Activated naive CD4-positive, alpha-beta T cell treated with anti-CD3 and anti-CD28 coated beads, Interleukin-2, amount 10 ng/mL, durations not matched to agents 7 days and 5 days (primary cell): ENCODE measurements at regions not wholly inside any gene's neighbourhood (a gene's known extent, or its start where the extent isn't known, plus 50 kb on each side); places are given as distances from the start of the nearest gene placed in this dataset.

Source experiments
- CTCF ChIA-PET: fragments of 350-600 bp; sonication (Branson Sonifier 250); formaldehyde crosslinking; loops from one replicate; lab custom pipeline; 2021; ENCODE audit warnings: antibody characterized with exemption; lab: Charles Lee
- DNase-seq: peaks from one replicate; pipeline ENCODE4 v3.0.0-alpha.2; 2020
- H3K27ac Mint-ChIP-seq: one replicate; pipeline ENCODE4 v1.8.0; 2021; ENCODE audit warnings: mild to moderate bottlenecking, moderate library complexity, mixed read lengths
- H3K27me3 Mint-ChIP-seq: one replicate; pipeline ENCODE4 v1.8.0; 2021; ENCODE audit warnings: mild to moderate bottlenecking, mixed read lengths
- H3K36me3 Mint-ChIP-seq: one replicate; pipeline ENCODE4 v1.8.0; 2021; ENCODE audit warnings: mixed read lengths
- H3K4me1 Mint-ChIP-seq: one replicate; pipeline ENCODE4 v1.8.0; 2021; ENCODE audit warnings: mixed read lengths
- H3K4me3 Mint-ChIP-seq: one replicate; pipeline ENCODE4 v1.8.0; 2021; ENCODE audit warnings: mild to moderate bottlenecking, moderate library complexity, mixed read lengths
- H3K9me3 Mint-ChIP-seq: one replicate; pipeline ENCODE4 v1.8.0; 2021; ENCODE audit warnings: mixed read lengths

DNA sequence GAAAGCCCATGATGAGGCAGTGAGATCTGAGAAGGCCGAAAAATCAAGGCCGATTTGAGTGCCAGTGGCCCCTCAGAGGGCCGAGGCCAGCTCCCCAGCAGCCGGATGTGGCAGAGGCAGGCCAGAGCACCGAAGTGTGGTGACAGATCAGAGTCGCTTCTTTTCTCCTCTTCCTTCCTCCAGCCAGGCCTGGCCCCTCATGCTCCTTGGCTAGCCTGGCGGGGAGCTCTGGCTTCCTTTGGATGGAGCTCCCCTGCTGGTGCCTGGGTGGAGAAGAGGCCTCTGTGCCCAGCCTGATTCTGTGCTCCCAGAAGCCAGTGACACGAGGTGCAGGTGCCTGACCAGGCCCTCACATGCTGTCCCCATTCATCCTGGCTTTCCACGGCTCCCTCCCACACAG is 127.2 kb upstream of the PABPC4L start:
- no peaks in the 10 kb centered on the region for H3K27me3 Mint-ChIP-seq
- no peak overlapping the region for H3K4me3 Mint-ChIP-seq
- no peak for DNase-seq
- H3K9me3 Mint-ChIP-seq: peaks cover 4% of the 10 kb centered on the region
- H3K36me3 Mint-ChIP-seq: no peaks in the 10 kb centered on the region
- CTCF ChIA-PET: no interaction called here
- H3K4me1 Mint-ChIP-seq: no peaks in the 10 kb centered on the region
- H3K27ac Mint-ChIP-seq: no peak overlapping the region

DNA sequence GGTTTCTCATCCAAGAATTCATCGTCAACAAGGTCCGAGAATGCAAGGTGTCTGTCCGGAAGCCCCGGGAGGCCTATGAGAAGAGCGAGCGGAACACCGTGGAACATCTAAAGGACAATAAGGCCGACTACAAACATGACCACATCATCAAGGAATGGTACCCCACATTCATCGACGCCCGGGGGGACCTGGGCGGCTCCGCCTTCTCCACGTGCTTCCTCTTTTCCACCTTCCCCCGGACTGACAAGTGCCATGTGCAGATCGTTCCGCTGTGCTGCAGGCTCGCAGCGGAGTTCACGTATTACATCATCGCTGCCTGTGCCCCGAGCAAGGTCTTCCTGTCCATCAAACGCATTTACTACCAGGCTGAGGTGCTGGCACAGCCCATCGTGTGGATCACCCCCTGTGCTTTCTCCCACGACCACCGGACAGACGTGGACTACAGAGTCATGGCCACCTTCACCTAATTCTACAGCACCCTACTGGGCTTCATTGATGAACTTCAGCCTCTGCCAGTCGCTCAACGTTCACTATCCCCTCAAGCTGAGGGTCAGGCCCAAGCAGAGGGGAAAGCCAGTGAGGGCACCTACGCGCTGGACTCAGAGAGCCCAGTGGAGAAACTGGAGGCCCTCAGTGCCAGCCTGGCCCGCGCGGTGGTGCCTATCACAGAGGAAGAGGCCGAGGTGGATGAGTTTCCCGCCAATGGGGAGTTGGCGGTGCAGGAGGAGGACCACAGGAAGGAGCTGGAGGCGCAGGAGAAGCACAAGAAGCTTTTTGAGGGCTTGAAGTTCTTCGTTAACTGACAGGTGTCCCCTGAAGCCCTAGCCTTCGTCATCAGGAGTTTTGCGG is 125.9 kb upstream of the PABPC4L start:
- H3K27me3 Mint-ChIP-seq: no peaks in the 10 kb centered on the region
- CTCF ChIA-PET: no interaction called here
- H3K4me3 Mint-ChIP-seq: no peak overlapping the region
- no peaks in the 10 kb centered on the region for H3K4me1 Mint-ChIP-seq
- H3K27ac Mint-ChIP-seq: no peak overlapping the region
- peaks cover 4% of the 10 kb centered on the region for H3K9me3 Mint-ChIP-seq
- DNase-seq: no peak
- H3K36me3 Mint-ChIP-seq: no peaks in the 10 kb centered on the region

DNA sequence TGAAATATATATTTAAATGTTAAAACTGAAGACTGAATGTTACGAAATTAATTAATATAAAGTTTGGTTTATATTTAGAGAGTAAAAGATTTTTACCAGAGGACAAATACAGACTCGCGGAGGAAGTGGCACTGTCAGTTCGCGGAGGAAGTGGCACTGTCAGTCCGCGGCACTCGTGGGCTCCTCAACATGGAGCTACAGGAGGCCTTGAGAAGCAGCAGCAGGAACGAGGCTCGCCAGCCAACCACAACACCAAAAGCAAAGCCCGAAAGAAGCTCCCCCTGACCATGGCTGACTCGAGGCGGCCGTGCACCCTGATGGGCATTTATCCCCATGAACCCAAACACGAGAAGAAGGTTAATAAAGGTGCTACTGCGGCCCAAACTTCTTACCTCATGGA is 125.3 kb upstream of the PABPC4L start:
- Mint-ChIP-seq H3K27ac (no peak overlapping the region), H3K27me3 (no peaks in the 10 kb centered on the region), H3K9me3 (peaks cover 4% of the 10 kb centered on the region), H3K36me3 (no peaks in the 10 kb centered on the region), H3K4me3 (no peak overlapping the region), H3K4me1 (no peaks in the 10 kb centered on the region)
- CTCF ChIA-PET: no interaction called here
- no peak for DNase-seq

DNA sequence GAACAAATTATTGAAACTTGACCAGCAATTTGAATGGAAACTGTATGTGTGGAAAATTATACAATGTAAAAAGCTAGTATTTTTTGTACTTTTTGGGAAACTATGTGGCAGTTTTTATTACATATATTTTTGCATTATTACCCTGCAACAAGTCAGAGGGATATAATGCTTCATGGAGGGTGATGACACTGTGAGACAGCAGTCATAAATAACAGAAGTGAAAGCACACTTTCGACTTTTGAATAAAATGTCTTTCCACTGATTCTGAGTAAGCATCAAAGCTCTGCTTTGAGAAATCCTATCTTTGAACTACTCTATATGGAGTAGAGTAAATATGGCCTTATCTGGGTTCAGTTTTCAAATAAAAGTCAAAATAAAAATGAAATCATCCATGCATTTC is 122.6 kb upstream of the PABPC4L start:
- Mint-ChIP-seq H3K27ac (no peak overlapping the region), H3K4me1 (no peaks in the 10 kb centered on the region), H3K36me3 (no peaks in the 10 kb centered on the region), H3K27me3 (no peaks in the 10 kb centered on the region), H3K9me3 (peaks cover 11% of the 10 kb centered on the region), H3K4me3 (no peak overlapping the region)
- CTCF ChIA-PET: no interaction called here
- no peak for DNase-seq

DNA sequence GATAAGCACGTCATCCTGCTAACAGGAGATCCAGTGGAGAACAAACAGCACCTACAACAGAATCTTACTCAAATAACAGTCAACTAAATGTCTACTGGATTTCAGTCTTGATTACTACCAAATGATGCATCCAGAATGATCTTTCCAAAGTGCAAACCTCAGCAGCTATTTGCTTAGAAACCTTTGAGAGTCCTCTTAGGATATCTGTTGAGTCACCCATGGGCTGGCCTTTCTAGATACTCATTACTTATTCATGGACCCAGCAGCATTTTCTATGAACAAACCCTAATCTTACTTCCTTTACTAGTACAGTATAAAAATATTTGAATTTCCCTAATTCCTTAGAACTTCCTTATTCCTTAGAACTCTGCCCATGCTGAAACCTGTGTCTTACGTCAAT is 118.5 kb upstream of the PABPC4L start:
- H3K36me3 Mint-ChIP-seq: no peaks in the 10 kb centered on the region
- CTCF ChIA-PET: no interaction called here
- no peak for DNase-seq

DNA sequence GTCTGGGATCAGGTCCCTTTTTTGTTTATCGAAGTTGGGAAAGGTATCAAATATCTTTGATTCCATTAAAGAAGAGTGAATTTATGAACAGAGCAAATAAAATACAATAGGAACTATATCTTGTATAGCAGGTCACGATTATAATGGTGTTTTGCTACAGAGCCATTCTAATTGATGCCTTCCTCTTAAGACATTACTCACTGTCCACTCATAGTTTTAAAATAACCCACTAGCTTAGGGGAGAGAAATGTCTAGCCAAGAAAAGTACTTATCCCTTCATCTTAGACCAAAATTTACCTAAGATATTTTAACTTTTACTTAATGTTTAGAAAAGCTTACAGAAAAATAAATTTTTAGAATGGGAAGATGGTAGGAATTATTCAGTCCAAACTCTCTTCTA is 112.0 kb upstream of the PABPC4L start:
- Mint-ChIP-seq H3K36me3 (no peaks in the 10 kb centered on the region), H3K27ac (no peak overlapping the region), H3K9me3 (no peaks in the 10 kb centered on the region), H3K4me1 (no peaks in the 10 kb centered on the region), H3K4me3 (no peak overlapping the region), H3K27me3 (no peaks in the 10 kb centered on the region)
- CTCF ChIA-PET: no interaction called here
- no peak for DNase-seq

More for the DNA sequence above, 118.5 kb upstream of the PABPC4L start:
- Mint-ChIP-seq H3K4me3 (no peak overlapping the region), H3K9me3 (peaks cover 6% of the 10 kb centered on the region), H3K27ac (no peak overlapping the region), H3K27me3 (no peaks in the 10 kb centered on the region), H3K4me1 (no peaks in the 10 kb centered on the region)

DNA sequence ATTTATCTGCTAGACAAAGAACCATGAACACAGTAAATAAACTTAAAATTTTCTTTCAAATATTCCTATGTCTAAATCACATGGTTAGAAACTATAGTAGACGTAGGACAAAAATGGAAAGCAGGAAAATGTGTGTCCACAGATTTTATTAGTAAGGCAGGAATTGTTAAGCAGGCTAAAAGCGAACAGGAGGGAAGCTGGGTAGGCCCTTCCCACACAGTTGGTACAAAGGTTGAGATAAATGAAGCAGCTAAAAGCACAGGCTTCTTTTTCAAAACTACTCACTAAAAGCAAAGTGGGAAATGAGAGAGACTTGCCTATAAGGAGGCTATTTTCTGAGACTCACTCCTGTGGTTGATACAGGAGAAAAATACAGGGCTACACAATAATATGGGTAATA is 108.1 kb upstream of the PABPC4L start:
- no peaks in the 10 kb centered on the region for H3K4me1 Mint-ChIP-seq
- no peak overlapping the region for H3K27ac Mint-ChIP-seq
- H3K36me3 Mint-ChIP-seq: no peaks in the 10 kb centered on the region
- no peak for DNase-seq
- H3K9me3 Mint-ChIP-seq: peaks cover under 1% of the 10 kb centered on the region
- no peaks in the 10 kb centered on the region for H3K27me3 Mint-ChIP-seq
- no peak overlapping the region for H3K4me3 Mint-ChIP-seq
- CTCF ChIA-PET: no interaction called here

DNA sequence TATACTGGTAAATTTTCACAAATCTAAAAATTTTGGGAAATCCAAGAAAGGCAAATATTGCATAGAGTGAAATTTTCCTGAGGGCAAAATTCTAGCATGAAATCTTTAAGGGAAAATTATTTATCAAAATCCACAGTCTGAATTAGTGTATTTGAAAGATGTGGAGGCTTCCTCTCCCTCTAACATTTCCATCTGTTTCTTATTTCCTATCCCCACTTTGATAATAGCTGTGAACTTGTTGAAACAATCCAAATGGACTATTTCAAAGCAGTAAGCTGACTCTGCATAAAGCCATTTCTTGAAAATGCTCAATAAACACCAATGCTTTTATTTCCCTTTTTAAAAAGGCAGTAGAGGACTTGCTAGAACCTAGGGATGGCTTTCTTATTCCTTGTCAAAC is 107.3 kb upstream of the PABPC4L start:
- Mint-ChIP-seq H3K27ac (no peak overlapping the region), H3K36me3 (no peaks in the 10 kb centered on the region), H3K4me3 (no peak overlapping the region), H3K4me1 (no peaks in the 10 kb centered on the region), H3K9me3 (peaks cover 2% of the 10 kb centered on the region), H3K27me3 (no peaks in the 10 kb centered on the region)
- no peak for DNase-seq
- CTCF ChIA-PET: no interaction called here

DNA sequence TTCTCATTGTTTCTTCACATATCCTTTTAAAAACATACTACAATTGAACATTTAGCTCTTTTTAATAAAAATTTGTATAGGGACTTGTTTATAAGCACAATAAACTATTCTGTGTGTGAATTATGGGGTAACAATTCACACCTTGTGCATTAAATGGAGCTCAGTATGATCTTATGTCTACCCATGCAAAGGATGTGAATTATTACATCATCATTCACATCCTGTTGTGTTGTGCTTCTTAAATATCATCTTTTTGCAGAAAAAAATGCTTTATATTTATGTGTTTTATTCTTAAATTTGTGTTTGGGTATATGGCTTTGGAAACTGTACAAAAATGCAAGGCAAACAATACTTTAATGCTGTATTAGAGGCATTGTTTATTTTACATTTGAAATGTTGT is 96.7 kb upstream of the PABPC4L start:
- CTCF ChIA-PET: no interaction called here
- Mint-ChIP-seq H3K9me3 (peaks cover 3% of the 10 kb centered on the region), H3K4me3 (no peak overlapping the region), H3K4me1 (no peaks in the 10 kb centered on the region), H3K27me3 (no peaks in the 10 kb centered on the region), H3K27ac (no peak overlapping the region), H3K36me3 (no peaks in the 10 kb centered on the region)
- DNase-seq: no peak

DNA sequence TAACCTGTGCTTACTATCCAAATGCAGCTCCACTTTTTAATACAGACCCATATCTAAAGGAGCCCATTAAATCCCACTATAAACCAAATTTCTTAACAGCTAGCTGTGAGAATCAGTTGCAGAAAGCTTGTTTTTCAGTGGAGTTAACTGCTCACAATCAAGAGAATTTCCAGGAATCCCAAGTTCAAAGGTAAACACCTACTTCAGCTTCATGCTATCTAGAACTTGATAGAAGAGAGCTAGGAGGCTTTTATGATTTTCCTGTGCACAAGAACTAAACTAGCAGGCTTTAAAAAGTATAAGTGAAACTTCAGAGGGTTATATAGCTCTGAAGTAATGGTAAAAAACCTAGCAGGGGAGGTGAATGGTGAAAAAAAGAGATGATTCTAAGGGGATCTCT is 96.2 kb upstream of the PABPC4L start:
- Mint-ChIP-seq H3K27ac (no peak overlapping the region), H3K27me3 (no peaks in the 10 kb centered on the region), H3K36me3 (no peaks in the 10 kb centered on the region), H3K9me3 (peaks cover 1% of the 10 kb centered on the region), H3K4me1 (no peaks in the 10 kb centered on the region), H3K4me3 (no peak overlapping the region)
- CTCF ChIA-PET: no interaction called here
- DNase-seq: no peak

DNA sequence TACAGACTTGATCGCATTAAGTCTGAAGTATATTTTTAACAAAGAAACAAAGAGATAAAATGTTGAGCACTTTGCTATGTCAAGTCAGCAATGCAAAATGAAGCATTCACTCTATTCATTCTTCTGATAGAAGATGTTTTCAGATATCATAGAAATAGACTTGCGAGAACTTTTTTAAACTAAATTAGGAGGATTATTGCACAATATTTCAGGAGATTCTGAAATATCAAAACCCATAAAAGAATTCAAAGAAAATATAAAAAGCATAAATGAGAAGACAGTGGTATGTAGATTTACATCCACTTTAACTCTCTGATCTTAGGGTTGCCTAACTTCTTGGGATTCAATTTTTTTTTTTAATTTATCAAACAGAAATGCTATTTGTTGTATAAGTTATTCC is 81.1 kb upstream of the PABPC4L start:
- H3K9me3 Mint-ChIP-seq: peaks cover 3% of the 10 kb centered on the region
- CTCF ChIA-PET: no interaction called here
- H3K4me1 Mint-ChIP-seq: no peaks in the 10 kb centered on the region
- no peaks in the 10 kb centered on the region for H3K27me3 Mint-ChIP-seq
- H3K36me3 Mint-ChIP-seq: no peaks in the 10 kb centered on the region
- H3K27ac Mint-ChIP-seq: no peak overlapping the region
- no peak overlapping the region for H3K4me3 Mint-ChIP-seq
- no peak for DNase-seq

DNA sequence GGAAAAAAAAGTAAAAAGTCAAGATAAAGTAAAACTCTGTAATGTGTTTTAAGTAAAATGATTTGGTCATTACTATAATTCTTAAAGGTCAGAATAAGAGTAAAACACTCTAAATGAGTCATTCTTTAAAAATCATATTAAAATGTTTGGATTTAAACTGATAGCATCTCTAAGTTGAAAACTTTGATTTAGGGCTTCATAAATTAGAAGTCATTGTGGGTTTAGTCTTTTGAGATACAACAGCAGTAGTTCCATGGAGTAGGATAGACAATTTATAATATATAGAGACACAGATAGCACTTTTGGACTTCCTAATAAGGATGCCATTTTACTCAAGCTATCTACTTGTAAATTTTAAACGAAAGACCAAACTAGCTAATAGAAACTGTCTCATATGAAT is 77.1 kb upstream of the PABPC4L start:
- CTCF ChIA-PET: no interaction called here

DNA sequence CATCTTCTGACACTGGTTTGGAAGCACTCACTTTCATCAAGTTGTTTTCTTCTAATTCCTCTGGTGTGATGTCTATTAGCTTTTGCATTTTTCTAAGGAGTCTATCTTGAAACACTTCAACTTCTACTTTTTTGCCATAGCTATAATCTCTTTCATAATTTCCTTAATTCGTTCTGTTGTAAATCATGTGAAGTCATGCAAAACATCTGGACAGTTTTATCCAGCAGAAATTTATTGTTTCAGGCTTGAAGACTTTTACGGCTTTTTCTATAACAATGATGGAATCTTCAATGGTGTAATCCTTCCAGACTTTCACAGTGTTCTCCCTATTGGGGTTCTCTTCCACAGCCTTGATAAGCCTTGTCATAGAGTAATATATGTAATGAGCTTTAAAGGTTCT is 74.9 kb upstream of the PABPC4L start:
- no peaks in the 10 kb centered on the region for H3K27me3 Mint-ChIP-seq
- CTCF ChIA-PET: no interaction called here
- no peaks in the 10 kb centered on the region for H3K4me1 Mint-ChIP-seq
- DNase-seq: no peak
- no peak overlapping the region for H3K4me3 Mint-ChIP-seq
- no peaks in the 10 kb centered on the region for H3K36me3 Mint-ChIP-seq
- no peak overlapping the region for H3K27ac Mint-ChIP-seq
- peaks cover 4% of the 10 kb centered on the region for H3K9me3 Mint-ChIP-seq

More for the DNA sequence above, 77.1 kb upstream of the PABPC4L start:
- Mint-ChIP-seq H3K4me3 (no peak overlapping the region), H3K9me3 (peaks cover 4% of the 10 kb centered on the region), H3K36me3 (no peaks in the 10 kb centered on the region), H3K27me3 (no peaks in the 10 kb centered on the region), H3K4me1 (no peaks in the 10 kb centered on the region), H3K27ac (no peak overlapping the region)
- DNase-seq: no peak

DNA sequence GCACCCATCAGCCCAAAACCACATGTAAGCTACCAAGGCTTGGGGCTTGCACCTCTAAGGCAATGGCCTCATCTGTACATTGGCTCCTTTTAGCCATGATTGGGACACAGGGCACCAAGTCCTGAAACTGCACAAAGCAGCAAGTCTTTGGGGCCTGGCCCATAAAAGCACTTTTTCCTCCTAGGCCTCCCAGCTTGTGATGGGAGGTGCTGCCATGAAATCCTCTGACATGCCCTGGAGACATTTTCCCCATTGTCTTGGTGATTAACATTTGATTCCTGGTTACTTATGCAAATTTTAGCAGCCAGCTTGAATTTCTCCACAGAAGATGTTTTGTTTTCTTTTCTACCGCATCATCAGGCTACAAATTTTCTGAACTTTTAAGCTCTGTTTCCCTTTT is 58.5 kb upstream of the PABPC4L start:
- no peak overlapping the region for H3K4me3 Mint-ChIP-seq
- H3K27me3 Mint-ChIP-seq: no peaks in the 10 kb centered on the region
- H3K9me3 Mint-ChIP-seq: peaks cover 7% of the 10 kb centered on the region

More for the DNA sequence above, 58.5 kb upstream of the PABPC4L start:
- DNase-seq: no peak
- CTCF ChIA-PET: no interaction called here
- no peaks in the 10 kb centered on the region for H3K36me3 Mint-ChIP-seq
- H3K4me1 Mint-ChIP-seq: no peaks in the 10 kb centered on the region
- H3K27ac Mint-ChIP-seq: no peak overlapping the region
